Right lobe of liver (tissue), 6 donors: ENCODE measurements at regions not wholly inside any gene's neighbourhood (a gene's known extent, or its start where the extent isn't known, plus 50 kb on each side); places are given as distances from the start of the nearest gene placed in this dataset.

ENCODE experiments used
- ATAC-seq, 4 donors: fragments of 200-7000 bp; cut with Tn5 transposase; one replicate each; pipeline ENCODE4 v1.9.1; 2020; ENCODE audit warnings: mild to moderate bottlenecking in 4 of 4, moderate library complexity in 4 of 4
- DNase-seq, 3 donors: peaks; one replicate each; pipeline ENCODE4 v3.0.0-alpha.2; 2020
- H3K27ac ChIP-seq, 3 donors: fragments of 200-600 bp; one replicate each; pipeline ENCODE4 v1.8.0; 2022
- H3K27me3 ChIP-seq, 2 donors: fragments of 200-600 bp; one replicate each; pipeline ENCODE4 v1.8.0; 2022
- H3K36me3 ChIP-seq, 4 donors: fragments of 200-600 bp; sonication (generic) in 1 of 4; one replicate each; pipeline versions ENCODE4 v1.5.1 to v1.8.0; 2017 to 2022; ENCODE audit warnings: control low read depth in 1 of 4
- H3K4me1 ChIP-seq, 4 donors: fragments of 200-600 bp; sonication (generic) in 1 of 4; one replicate each; pipeline versions ENCODE4 v1.5.1 to v1.8.0; 2017 to 2022; ENCODE audit warnings: control low read depth in 1 of 4
- H3K4me3 ChIP-seq, 3 donors: fragments of 200-600 bp; one replicate each; pipeline ENCODE4 v1.8.0; 2022
- H3K9me3 ChIP-seq, 4 donors: fragments of 200-600 bp; sonication (generic) in 1 of 4; one replicate each; pipeline versions ENCODE4 v1.5.1 to v1.8.0; 2017 to 2022; ENCODE audit warnings: control low read depth in 1 of 4
- POLR2A ChIP-seq: fragments of 450-650 bp; IDR thresholded peaks from one replicate; pipeline ENCODE4 v1.6.1; 2017; ENCODE audit warnings: antibody characterized with exemption, mild to moderate bottlenecking
- WGBS: methylation state at CpG from one replicate; pipeline ENCODE4 v1.1.6; 2018; ENCODE audit warnings: low coverage, low lambda C conversion rate; ENCODE audit not compliant: insufficient coverage; ENCODE audit errors: missing lambda C conversion rate; 5-methylcytosine and 5-hydroxymethylcytosine counted together
- intact Hi-C, 2 donors: fragments of 100-400 bp; cut with DNase I; formaldehyde crosslinking; loops; one replicate each; pipeline versions ENCODE4 v1.11.2 to v1.14.1; 2022
- TF ChIP-seq, protein P1 (sequence below), 4 donors: fragments of 200-600 bp in 3 of 4; fragments of 450-650 bp in 1 of 4; IDR thresholded peaks; one replicate each; pipeline versions ENCODE4 v1.5.1 to v1.8.0; 2016 to 2022; ENCODE audit warnings: antibody characterized with exemption in 4 of 4, mild to moderate bottlenecking in 2 of 4
- donor health status: DM: no; HTN: yes; CAD: no.
- donor health status: DM: no; HTN: no; CAD: no.
- donor health status: DM: no; HTN: no; CAD: no.
- donor health status: DM: no; HTN: yes; CAD: no.
- donor health status: DM: no; HTN: yes; CAD: no.

DNA sequence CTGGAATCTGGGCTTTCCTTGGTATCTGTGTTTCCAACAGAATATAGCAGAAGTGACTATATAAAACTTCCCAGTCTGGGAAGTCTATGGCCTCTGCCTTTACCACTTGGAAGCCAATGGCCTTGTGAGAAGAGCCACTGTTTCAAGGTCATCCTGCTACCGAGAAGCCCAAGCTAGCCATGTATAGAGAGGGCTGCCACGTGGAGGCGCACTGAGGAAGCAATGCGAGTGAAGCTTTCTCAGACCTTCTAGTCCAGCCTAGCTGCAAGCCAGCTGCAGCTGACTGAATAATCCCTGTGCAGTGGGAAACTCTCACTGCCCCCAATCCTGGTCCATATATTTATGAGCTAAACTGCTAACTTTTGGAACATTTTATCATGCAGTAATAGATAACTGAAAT is 661.8 kb upstream of the RIOK2 start:
- DNase-seq (no peak), ATAC-seq (no peak)
- WGBS: 40% methylated on average over 1 of the region's 4 CpGs
- Histone ChIP-seq H3K4me3 (no peak overlapping the region), H3K27me3 (no peaks in the 10 kb centered on the region), H3K4me1 (no peaks in the 10 kb centered on the region), H3K9me3 (no peaks in the 10 kb centered on the region), H3K36me3 (no peaks in the 10 kb centered on the region), H3K27ac (no peak overlapping the region)
- intact Hi-C loops: no loop called here
- TF ChIP-seq, protein P1, sequence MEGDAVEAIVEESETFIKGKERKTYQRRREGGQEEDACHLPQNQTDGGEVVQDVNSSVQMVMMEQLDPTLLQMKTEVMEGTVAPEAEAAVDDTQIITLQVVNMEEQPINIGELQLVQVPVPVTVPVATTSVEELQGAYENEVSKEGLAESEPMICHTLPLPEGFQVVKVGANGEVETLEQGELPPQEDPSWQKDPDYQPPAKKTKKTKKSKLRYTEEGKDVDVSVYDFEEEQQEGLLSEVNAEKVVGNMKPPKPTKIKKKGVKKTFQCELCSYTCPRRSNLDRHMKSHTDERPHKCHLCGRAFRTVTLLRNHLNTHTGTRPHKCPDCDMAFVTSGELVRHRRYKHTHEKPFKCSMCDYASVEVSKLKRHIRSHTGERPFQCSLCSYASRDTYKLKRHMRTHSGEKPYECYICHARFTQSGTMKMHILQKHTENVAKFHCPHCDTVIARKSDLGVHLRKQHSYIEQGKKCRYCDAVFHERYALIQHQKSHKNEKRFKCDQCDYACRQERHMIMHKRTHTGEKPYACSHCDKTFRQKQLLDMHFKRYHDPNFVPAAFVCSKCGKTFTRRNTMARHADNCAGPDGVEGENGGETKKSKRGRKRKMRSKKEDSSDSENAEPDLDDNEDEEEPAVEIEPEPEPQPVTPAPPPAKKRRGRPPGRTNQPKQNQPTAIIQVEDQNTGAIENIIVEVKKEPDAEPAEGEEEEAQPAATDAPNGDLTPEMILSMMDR (IDR thresholded peaks at IDR 0.05): no peak
- TF ChIP-seq POLR2A: no peak

DNA sequence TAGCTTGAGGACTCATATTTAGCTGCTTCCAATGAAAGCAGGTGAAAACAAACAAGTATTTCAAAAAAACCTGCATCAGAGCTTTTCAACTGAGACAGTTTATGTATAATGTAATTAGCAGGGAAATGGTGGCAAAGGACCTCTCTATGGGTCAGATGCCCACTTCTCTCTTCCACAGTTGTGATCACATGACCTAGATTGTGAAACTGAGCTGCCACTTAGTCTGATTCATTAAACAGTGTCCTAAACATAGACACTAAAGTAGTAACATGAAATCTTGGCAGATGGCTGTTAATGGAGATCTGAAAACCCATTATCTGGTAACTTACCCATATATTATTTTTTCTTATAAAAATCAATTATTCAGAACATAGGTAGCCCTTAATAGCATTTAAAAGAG is 663.6 kb upstream of the RIOK2 start:
- Histone ChIP-seq H3K4me1 (no peaks in the 10 kb centered on the region), H3K36me3 (no peaks in the 10 kb centered on the region), H3K27me3 (no peaks in the 10 kb centered on the region), H3K4me3 (no peak overlapping the region), H3K27ac (no peak overlapping the region), H3K9me3 (no peaks in the 10 kb centered on the region)
- intact Hi-C loops: no loop called here
- no peak for TF ChIP-seq POLR2A
- TF ChIP-seq, protein P1 (IDR thresholded peaks at IDR 0.05): no peak
- DNase-seq: no peak
- ATAC-seq: no peak

DNA sequence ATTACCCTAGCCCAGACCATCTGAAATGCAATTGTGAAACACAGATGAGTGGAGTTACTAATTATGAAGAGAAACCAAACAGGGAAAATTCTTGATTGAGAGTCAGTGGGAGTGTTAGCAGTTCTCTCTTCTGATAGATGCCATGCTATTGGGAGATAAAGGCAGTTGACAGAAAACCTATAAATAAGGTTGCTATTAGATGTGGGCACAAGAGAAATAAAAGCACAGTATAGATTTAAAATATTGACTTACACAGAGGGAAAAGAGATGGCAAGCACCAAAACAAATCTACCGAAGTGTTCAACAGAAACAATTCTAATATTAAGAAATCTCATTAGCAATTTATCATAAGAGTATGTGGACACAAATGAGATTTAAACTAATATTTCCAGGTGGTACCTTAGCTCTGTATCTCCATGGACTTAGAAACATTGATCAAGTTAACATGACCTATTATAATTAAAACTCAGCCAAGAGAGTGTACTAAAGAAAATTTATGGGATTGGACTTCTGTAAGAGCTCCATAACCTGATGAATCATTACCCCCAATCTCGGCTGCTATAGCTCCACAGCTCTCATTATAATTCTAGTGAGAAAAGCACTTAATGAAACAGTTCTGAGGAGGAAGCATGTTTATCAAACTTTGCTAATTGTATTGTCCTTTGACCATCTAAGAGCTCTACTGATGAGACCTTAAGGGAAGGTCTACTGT is 665.0 kb upstream of the RIOK2 start:
- no peak for TF ChIP-seq POLR2A
- TF ChIP-seq, protein P1 (IDR thresholded peaks at IDR 0.05): no peak
- H3K27me3 ChIP-seq: no peaks in the 10 kb centered on the region
- H3K4me1 ChIP-seq: no peaks in the 10 kb centered on the region
- WGBS: 58% methylated on average over 2 of the region's 2 CpGs
- intact Hi-C loops: no loop called here
- H3K27ac ChIP-seq: no peak overlapping the region
- H3K36me3 ChIP-seq: no peaks in the 10 kb centered on the region
- no peak for ATAC-seq
- no peak for DNase-seq
- no peaks in the 10 kb centered on the region for H3K9me3 ChIP-seq
- H3K4me3 ChIP-seq: no peak overlapping the region

DNA sequence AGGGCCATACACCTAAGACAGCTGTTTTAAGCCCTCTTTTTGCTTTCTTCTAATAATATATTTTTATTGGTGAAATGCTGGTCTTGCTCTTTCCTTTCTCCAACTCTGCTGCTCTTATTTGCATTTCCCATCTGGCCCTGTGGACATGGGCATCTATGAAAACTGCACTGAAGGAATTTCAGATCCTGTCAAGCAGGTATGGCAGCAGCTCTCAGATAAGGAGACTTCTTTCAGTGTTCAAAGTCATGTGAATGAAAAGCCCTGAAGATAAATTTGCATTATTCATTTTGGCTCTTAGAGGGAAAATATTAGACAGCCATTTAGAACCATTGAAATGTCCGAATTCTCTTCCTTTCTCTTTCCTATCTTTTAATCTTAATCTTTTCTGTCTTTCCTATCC is 668.0 kb upstream of the RIOK2 start:
- Histone ChIP-seq H3K4me3 (no peak overlapping the region), H3K27ac (no peak overlapping the region), H3K4me1 (no peaks in the 10 kb centered on the region), H3K36me3 (no peaks in the 10 kb centered on the region), H3K9me3 (no peaks in the 10 kb centered on the region), H3K27me3 (no peaks in the 10 kb centered on the region)
- ATAC-seq: no peak
- 50% methylated on average over 1 of the region's 1 CpG for WGBS
- DNase-seq: no peak
- intact Hi-C loops: no loop called here
- TF ChIP-seq, protein P1 (IDR thresholded peaks at IDR 0.05): no peak
- no peak for TF ChIP-seq POLR2A
